ENCODE measurements at regions not wholly inside any gene's neighbourhood (a gene's known extent, or its start where the extent isn't known, plus 50 kb on each side); places are given as distances from the start of the nearest gene placed in this dataset.

- Histone ChIP-seq H2BK120ac (ENCODE audit: low read depth, low read length) (no peak overlapping the region), H2AK5ac (ENCODE audit: low read depth, low read length) (no peak overlapping the region), H3K9me1 (ENCODE audit: insufficient read depth, low read length) (no peaks in the 10 kb centered on the region), H3K18ac (ENCODE audit: low read depth, low read length) (no peak overlapping the region), H3K23ac (ENCODE audit: low read depth, low read length) (no peak overlapping the region), H3K27me3 (ENCODE audit: control insufficient read depth, insufficient read depth, low read length) (no peaks in the 10 kb centered on the region), H3K79me1 (ENCODE audit: low read depth in 1 of 2, low read length in 2 of 2) (no peaks in the 10 kb centered on the region), H2BK5ac (ENCODE audit: low read depth, low read length, poor library complexity, severe bottlenecking) (no peak overlapping the region), H3K4me1 (ENCODE audit: control insufficient read depth, insufficient read depth, low read length) (no peaks in the 10 kb centered on the region), H3K4me3 (ENCODE audit: insufficient read depth, low read depth, low read length) (no peak overlapping the region), H4K91ac (ENCODE audit: insufficient read depth, low read depth, low read length) (no peak overlapping the region), H3K14ac (replicated peaks; ENCODE audit: low read depth, low read length) (no peak overlapping the region), H3K4ac (ENCODE audit: low read depth, low read length) (no peak overlapping the region), H3K36me3 (ENCODE audit: control insufficient read depth, insufficient read depth, low read length) (no peaks in the 10 kb centered on the region), H2AFZ (replicated peaks; ENCODE audit: low read length, poor library complexity) (no peak overlapping the region), H3K56ac (ENCODE audit: extremely low read depth, insufficient read depth, low read length) (no peak overlapping the region), H2BK15ac (ENCODE audit: low read depth, low read length) (no peak overlapping the region), H3K9me3 (ENCODE audit: control insufficient read depth, insufficient read depth, low read length) (0 out of 2 replicates have a peak, but pooled peaks cover 2% of the 10 kb centered on the region), H3K27ac (ENCODE audit: insufficient read depth, low read length) (no peak overlapping the region), H3K4me2 (ENCODE audit: low read depth, low read length) (no peak overlapping the region), H4K8ac (ENCODE audit: low read depth in 2 of 2, low read length in 2 of 2) (no peak overlapping the region), H2AK9ac (replicated peaks; ENCODE audit: low read depth, low read length, poor library complexity) (no peak overlapping the region), H2BK20ac (ENCODE audit: low read depth, low read length) (no peak overlapping the region), H3K9ac (ENCODE audit: low read depth, low read length) (no peak overlapping the region), H4K5ac (ENCODE audit: low read depth, low read length) (no peak overlapping the region), H4K20me1 (ENCODE audit: insufficient read depth, low read length) (no peaks in the 10 kb centered on the region)
- WGBS, 2 experiments (ENCODE audit: extremely low coverage in 2 of 2, insufficient read length in 1 of 2): no CpG with 5 or more reads among the region's 3 CpGs
- in situ Hi-C loops (cut with MboI; ENCODE audit: low sequenced_read_pairs): no loop called here
- no peak for DNase-seq
- intact Hi-C loops (cut with micrococcal nuclease): no loop called here
- POLR2A ChIA-PET (ENCODE audit: unreplicated experiment): no interaction called here
- dilution Hi-C loops (cut with HindIII; ENCODE audit: low sequenced_read_pairs, unreplicated experiment): no loop called here
- CTCF ChIA-PET: no interaction called here
- no TSS peak for BruUV-seq (replicated peaks)
- TF ChIP-seq, protein P1, sequence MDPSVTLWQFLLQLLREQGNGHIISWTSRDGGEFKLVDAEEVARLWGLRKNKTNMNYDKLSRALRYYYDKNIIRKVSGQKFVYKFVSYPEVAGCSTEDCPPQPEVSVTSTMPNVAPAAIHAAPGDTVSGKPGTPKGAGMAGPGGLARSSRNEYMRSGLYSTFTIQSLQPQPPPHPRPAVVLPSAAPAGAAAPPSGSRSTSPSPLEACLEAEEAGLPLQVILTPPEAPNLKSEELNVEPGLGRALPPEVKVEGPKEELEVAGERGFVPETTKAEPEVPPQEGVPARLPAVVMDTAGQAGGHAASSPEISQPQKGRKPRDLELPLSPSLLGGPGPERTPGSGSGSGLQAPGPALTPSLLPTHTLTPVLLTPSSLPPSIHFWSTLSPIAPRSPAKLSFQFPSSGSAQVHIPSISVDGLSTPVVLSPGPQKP (IDR thresholded peaks at IDR 0.05; ENCODE audit: borderline replicate concordance, low read depth, low read length): no peak
- TF ChIP-seq POLR2A (IDR thresholded peaks at IDR 0.05; ENCODE audit: low read depth, low read length): no peak
- TF ChIP-seq BHLHE40 (IDR thresholded peaks at IDR 0.05; ENCODE audit: low read depth, low read length): no peak
- TF ChIP-seq, protein P2, sequence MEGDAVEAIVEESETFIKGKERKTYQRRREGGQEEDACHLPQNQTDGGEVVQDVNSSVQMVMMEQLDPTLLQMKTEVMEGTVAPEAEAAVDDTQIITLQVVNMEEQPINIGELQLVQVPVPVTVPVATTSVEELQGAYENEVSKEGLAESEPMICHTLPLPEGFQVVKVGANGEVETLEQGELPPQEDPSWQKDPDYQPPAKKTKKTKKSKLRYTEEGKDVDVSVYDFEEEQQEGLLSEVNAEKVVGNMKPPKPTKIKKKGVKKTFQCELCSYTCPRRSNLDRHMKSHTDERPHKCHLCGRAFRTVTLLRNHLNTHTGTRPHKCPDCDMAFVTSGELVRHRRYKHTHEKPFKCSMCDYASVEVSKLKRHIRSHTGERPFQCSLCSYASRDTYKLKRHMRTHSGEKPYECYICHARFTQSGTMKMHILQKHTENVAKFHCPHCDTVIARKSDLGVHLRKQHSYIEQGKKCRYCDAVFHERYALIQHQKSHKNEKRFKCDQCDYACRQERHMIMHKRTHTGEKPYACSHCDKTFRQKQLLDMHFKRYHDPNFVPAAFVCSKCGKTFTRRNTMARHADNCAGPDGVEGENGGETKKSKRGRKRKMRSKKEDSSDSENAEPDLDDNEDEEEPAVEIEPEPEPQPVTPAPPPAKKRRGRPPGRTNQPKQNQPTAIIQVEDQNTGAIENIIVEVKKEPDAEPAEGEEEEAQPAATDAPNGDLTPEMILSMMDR (conservative IDR thresholded peaks at IDR 0.05; ENCODE audit: low read depth, low read length): no peak
- TF ChIP-seq SMC3 (IDR thresholded peaks at IDR 0.05; ENCODE audit: low read depth, low read length): no peak
- TF ChIP-seq MAFK (IDR thresholded peaks at IDR 0.05; ENCODE audit: low read depth, low read length): no peak
- TF ChIP-seq RCOR1 (IDR thresholded peaks at IDR 0.05; ENCODE audit: insufficient replicate concordance, low read length): no peak
- TF ChIP-seq, protein P3, sequence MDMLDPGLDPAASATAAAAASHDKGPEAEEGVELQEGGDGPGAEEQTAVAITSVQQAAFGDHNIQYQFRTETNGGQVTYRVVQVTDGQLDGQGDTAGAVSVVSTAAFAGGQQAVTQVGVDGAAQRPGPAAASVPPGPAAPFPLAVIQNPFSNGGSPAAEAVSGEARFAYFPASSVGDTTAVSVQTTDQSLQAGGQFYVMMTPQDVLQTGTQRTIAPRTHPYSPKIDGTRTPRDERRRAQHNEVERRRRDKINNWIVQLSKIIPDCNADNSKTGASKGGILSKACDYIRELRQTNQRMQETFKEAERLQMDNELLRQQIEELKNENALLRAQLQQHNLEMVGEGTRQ (IDR thresholded peaks at IDR 0.05; ENCODE audit: low read depth, low read length): no peak
- no peak for TF ChIP-seq FOS (IDR thresholded peaks at IDR 0.05; ENCODE audit: low read depth, low read length)
- no peak for TF ChIP-seq CEBPB (IDR thresholded peaks at IDR 0.05; ENCODE audit: low read depth, low read length)
- ATAC-seq (ENCODE audit: low read depth): no peak
Observed at GRCh38 chr10:107715565-107715964, 551.1 kb upstream of the SORCS1 start.

Measured in IMR-90 (cell line).